H1 (cell line): ENCODE measurements at regions not wholly inside any gene's neighbourhood (a gene's known extent, or its start where the extent isn't known, plus 50 kb on each side); places are given as distances from the start of the nearest gene placed in this dataset.

Experiments
- EGR1 ChIP-seq: IDR thresholded peaks from 2 replicates; pipeline ENCODE4 v1.6.1; 2011; ENCODE audit warnings: low read depth, low read length, borderline replicate concordance
- KDM1A ChIP-seq: fragments of 200-600, 300-600 bp; sonication (generic); IDR thresholded peaks from 2 replicates; pipeline ENCODE4 v1.7.1; 2016; ENCODE audit warnings: mild to moderate bottlenecking, low read length, borderline replicate concordance
- KDM4A ChIP-seq: IDR thresholded peaks from one replicate; pipeline ENCODE4 v1.7.1; 2012; ENCODE audit warnings: low read depth, mild to moderate bottlenecking, moderate library complexity, low read length, inconsistent platforms; ENCODE audit not compliant: severe bottlenecking
- RFX5 ChIP-seq: IDR thresholded peaks from 2 replicates; pipeline ENCODE4 v1.6.1; 2011; ENCODE audit warnings: low read depth, low read length, improper control_type of control experiment, borderline replicate concordance
- SRF ChIP-seq: IDR thresholded peaks from 2 replicates; pipeline ENCODE4 v1.6.1; 2011; ENCODE audit warnings: mild to moderate bottlenecking, low read depth, low read length, moderate library complexity

DNA sequence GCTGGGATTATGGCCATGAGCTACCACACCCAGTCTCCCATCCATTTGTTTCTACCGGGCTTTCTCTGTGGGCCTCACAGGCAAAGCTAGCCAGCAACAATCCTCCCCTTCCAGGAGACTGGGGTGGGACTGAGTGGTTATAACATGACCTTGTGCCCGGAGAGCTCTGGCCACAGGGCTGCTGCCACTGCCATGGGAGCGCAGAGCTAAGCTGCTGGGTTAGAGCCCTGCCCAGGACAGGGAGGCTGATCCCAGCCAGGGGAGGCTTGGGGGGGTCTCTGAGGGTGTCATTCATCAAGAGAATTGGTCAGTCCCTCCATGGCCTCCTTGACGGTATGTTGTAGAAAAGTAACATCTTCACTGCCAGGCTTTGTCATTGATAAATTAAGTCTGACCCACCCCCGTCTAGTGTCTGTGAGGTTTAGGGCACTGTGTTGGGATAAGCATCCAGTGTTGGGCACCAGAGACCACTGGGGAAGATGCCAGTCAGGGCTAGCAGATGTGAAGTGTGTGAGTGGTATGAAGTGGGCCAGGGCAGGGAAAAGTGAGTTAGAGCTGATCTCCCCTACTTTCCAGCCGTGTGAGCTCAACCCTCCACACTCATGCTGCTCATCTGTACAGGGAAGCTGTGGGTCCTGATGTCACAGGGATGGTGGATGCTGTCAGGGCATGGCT lies 368.4 kb upstream of the HS6ST1 start (continued):
- no peak for TF ChIP-seq SRF
- TF ChIP-seq EGR1, result no peak
- no peak for TF ChIP-seq KDM1A
- TF ChIP-seq KDM4A, result no peak
- no peak for TF ChIP-seq RFX5
- TF ChIP-seq, all 59 proteins: peak for 0
